Left ventricle myocardium superior (tissue), 1 donor: ENCODE measurements at regions not wholly inside any gene's neighbourhood (a gene's known extent, or its start where the extent isn't known, plus 50 kb on each side); places are given as distances from the start of the nearest gene placed in this dataset.

ENCODE experiments used
- ATAC-seq: fragments of 200-7000 bp; cut with Tn5 transposase; one replicate; pipeline ENCODE4 v1.9.1; 2020; ENCODE audit warnings: mild to moderate bottlenecking, moderate library complexity
- DNase-seq: peaks from one replicate; pipeline ENCODE4 v3.0.0-alpha.2; 2020
- intact Hi-C: fragments of 100-400 bp; cut with micrococcal nuclease; formaldehyde crosslinking; loops from one replicate; pipeline ENCODE4 v1.11.0; 2022
- donor health status: DM: no; HTN: yes; CAD: no; lungs with severe emphysema.

DNA sequence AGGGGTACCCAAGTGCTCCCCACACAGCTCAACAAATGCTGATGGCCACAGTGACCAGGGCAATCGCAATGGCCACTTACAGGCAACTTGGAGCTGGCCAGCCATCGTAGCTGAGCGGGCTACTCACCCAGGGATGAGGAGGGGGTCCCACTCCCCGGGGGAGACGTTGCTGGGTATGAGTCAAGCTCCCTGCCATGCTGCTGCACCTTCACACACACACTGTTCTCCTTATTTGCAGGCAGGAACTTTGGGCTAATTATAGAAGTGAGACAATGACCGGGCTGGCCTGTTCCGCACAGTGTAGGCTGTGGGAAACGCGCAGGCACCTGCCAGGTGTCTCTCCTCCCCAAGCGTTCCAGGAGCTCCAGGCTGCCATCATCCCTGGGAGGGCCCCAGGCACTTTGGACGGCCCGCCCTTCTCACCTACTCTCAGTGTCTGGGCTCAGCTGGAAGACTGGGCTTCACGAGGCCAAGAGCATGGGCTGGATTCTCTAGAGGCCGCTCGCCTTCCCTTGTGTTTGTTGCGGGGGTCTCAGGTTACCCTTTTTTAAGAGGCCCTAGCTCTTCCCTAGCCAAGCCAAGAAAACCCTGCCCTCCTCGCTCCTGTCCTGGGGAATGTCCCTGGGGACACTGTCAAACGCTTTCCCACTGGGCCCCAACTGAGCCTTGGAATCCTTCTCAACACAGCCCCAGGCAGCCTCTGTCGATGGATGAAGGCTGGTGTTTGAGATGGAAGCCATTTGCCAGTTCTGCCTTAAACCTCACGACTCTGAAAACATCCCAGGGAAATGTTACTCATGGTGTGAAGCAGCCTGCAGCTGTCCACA is 73.0 kb downstream of the RTL6 start:
- DNase-seq = no peak
- peak; percentile 91 for ATAC-seq
- intact Hi-C loops = no loop called here

DNA sequence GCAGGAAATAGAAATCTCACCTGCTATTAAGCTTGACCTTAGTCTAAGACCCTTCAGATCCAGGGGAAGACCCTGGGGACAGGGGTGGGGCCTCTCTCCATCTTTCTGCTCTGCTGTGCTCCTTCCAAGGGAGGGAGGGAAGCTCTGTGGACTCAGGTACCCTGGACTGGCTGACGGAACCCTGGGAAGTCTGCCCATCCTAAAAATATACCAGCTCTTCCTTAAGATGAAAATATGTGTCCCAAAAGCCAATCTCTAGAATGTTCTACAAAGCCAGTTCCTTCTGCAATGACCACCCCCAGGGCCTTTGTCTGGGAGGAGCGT is 73.7 kb downstream of the RTL6 start:
- intact Hi-C loops = no loop called here
- DNase-seq (no peak), ATAC-seq (peak; percentile 70)

DNA sequence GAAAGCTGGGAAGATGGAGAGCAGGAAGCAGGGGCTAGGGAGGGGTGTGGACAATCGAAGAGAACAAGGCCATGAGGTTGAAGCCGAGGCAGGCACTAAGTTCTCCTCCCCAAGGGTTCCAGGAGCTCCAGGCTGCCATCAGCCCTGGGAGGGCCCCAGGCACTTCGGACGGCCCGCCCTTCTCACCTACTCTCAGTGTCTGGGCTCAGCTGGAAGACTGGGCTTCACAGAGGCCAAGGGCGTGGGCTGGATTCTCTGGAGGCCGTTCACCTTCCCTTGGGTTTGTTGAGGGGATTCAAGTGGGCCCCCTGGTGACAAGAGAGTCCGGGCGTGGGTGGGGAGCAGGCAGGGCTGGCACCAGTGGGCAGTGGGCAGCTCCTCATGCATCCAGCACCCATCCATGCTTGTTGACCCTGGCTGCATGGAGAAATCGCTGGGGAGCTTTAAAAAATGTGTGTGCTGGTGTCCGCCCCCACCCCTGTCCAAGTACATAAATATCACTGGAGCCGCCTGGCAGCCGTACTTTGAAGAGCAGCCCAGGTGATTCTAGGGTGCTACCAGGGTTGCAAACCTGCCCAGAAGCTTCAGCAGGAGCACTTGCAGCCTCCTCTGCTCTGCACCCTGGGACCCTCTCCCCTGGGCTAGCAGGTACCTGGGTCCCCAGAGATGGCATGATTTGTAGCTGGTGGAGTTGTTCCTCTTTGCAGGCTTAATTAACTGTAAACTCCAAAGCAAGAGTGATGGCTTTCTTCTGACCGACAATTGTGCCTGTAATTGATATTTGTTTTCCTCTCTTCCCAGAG is 74.3 kb downstream of the RTL6 start:
- intact Hi-C loops = no loop called here
- ATAC-seq = no peak
- DNase-seq = no peak

DNA sequence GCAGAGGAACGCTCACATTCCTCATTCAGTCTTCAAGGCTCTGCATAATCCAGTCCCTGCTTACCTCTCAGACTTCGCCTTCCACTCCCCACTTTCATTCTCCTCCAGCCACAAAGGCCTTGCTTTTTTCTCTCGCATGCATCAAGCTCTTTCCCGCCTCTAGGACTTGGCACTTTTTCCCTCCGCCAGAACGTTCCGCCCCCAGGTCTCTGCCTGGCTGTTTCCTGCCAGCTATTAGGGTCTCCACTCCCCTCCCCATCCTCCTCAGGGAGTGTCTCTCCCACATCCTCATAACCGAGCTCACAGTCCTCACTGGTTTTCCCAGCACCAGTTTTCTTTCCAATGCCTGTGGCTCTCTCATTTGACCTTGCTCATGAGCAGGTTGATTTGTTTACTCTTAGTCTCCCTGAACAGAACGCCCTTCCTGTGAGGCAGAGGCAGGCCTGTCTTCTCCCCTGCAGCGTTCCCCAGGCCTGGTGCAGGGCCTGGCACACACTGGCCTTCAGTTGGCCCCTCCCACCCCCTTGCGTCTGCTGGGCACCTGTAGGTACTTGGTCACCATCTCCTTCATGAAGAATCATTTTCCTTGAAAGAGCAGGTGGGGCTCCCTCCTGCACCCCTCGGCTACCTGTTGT is 75.2 kb downstream of the RTL6 start:
- DNase-seq = no peak
- intact Hi-C loops = no loop called here
- ATAC-seq = no peak

DNA sequence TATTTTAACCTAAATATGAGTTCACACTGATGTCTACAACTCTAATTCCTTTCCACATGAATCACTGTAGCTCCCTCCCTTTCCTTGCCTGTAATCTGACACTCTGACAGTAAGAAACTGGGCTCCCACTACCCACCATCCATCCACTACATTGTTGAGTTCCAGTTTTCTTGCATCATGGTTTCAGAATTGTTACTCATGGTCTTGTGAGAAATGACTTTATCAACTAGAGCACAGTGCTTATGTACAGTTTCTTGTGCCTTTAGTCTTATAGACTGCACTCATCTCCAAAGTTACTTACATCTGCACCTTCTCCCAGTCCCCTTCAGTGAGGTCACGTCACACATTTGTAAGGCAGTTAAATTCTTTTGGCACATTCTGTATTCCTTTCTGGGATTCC is 78.6 kb downstream of the RTL6 start:
- intact Hi-C loops = no loop called here
- no peak for DNase-seq
- no peak for ATAC-seq

DNA sequence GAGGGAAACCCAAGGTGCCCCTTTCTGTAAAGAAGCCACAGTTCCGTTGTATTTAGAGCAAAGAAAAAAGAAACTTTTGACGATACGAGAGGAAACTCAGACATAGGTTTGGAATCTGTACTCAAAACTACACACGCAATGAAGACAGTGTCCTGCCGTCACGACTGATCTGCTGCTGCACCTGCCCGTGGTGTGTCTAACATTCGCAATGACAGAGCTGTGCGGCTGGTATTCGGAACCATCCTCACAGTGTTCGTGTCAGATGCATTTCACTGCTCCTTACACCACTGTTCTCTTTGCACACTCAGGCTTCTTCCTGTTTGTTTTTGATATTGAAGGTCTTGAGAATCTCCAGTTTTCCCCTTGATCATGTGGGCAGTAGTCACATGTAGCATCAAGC is 84.8 kb downstream of the RTL6 start:
- DNase-seq = no peak
- ATAC-seq = no peak
- intact Hi-C loops = no loop called here

DNA sequence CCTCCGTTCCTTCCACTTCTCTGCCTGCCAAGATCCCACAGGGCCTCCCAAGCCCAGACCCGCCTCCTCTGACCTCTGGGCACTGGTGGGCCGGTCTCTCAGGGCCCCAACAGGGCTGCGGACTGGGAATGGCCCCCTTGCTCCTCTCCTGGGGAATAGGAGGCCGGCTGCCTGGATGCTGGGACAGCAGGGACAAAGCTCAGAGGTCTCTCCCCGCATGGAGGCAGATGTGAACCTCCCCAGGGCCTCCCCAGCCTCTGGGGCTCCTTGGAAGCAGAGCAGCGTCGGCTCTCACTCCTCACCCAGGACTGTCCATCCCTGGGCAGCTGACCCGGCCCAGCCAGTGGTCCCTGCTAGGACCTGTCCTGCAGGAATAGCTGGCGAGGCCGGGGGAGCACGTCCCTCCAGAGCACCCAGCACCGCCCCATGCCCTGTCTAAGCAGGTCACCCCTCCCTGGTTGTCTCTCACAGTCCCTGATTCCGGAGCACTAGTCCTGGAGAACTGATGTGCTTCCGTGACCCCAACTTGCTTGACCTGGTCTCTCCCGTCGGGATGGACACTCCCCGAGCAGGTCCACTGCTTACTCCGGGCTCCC is 85.8 kb downstream of the RTL6 start:
- DNase-seq = no peak
- intact Hi-C loops = no loop called here
- no peak for ATAC-seq

DNA sequence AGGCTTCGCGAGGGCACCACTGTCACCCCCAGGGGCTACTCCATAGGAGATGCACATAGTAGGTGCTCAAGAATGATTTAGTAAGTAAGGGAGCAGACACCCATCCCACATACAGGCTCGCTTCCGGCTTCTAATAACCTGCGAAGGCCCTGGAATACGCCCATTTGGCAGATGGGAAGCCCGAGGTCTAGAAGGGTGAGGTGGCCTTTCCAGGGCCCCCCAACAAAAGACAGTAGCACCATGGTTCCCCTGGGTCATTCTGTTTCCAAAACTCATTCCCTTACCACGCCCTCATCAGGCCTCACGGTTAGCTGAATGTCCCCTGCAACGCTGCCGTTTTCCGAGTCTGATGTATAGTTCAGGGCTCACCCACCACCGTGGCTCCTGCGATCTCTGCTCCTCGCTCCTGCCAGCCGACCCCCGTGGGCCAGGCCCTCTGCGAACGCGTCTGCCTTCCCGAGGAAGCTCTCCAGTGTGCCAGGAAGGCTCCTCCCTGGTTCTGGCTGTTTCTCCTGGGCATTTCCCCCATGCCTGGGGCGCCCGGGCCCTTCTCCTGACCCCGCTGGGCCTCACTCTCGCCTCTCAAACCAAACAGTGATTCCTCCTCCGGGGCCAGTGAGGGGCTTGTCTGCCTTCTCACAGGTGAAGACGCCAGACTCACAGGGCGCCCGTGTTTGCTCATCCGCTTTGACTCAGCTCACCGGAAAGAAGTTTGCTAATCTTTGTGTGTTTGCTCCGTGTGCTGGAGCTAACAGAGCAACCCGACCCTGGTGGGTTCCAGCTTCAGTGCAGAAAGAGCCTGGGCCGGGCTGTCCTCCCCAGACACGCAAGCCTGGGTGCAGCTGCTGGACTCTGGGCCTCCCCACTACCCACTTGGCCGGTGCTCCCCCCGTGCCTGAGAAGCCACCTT is 86.6 kb downstream of the RTL6 start:
- no peak for ATAC-seq
- no peak for DNase-seq
- intact Hi-C loops = no loop called here

DNA sequence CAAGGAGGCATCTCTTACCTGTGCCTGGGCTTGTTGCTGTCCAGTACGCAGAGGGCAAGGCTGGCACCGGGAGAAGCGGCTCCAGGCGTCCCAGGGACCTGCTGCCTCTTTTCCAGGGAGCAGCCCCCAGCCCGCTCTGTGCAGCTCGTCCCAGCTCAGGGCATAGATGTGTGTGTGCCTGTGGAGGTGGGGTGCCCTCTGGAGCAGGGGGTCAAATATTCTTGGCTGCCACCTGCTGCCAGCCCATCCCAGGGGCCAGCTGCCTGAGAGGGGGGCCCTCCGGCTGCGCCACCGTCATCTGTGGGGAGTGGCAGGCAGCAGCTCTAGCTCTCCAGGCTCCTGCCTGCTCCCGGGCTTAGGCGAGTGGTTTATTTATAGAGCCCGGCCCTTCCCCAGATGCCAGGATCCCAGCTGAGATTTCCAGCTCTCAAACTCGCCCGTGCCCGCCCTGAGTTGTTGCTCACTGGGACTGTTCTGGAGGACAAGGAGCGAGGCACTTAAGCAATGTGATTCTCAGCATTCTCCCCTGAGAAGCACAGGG is 87.5 kb downstream of the RTL6 start:
- intact Hi-C loops = no loop called here
- peak; percentile 92 for ATAC-seq
- DNase-seq = peak; percentile 70

DNA sequence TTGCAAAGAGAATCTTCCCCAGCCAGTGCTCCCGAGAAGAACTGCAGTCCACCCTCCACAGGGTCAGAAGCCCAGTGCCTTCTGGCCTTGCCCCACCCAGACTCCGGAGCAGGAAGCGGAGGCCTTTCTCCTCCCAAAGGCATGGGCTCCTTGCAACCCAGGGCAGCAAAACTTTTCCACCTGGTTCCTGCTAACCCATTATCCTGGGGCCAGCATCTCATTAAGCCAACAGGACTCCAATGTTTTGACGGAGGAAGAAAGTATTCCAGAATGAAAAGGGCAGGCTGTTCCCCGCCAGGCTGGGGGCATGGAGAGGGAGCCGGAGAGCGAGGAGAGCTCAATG is 88.1 kb downstream of the RTL6 start:
- intact Hi-C loops = no loop called here
- no peak for DNase-seq
- no peak for ATAC-seq

DNA sequence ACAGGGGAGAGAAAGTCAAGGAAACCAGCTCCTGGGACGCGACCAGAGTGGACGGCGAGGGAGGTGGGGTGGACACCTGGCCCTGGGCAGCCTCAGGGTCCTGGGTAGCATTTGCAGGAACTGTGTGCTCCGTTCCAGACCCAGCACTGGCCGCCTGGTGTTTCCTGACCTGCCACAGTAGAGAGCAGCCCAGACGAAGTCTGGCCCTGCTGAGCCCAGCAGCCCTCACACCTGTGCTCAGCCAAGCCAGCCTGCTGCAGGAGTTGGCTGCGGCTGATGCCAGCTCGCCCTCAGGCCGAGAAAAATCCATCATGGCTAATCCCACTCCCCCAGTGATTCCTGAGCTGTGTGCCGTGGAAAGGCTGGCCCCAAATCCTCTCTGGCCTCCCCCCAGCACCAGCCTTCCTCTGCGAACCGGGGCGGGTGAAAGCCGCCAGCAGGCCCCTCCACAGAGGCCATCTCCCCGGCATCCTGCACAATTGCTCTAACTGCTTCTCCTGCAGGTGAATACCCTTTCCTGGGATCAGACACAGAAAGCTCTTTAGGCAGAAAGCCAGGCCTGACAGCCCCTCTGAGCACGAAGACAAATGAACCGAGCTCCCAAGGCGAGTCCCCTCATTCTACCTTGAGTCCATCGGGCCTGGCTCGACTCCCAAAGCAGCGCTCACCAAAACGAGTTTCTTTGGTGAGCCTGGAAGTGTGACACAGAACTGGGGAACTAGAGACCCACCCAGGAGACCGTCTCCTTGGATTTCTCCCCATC is 88.6 kb downstream of the RTL6 start:
- ATAC-seq (no peak), DNase-seq (no peak)

DNA sequence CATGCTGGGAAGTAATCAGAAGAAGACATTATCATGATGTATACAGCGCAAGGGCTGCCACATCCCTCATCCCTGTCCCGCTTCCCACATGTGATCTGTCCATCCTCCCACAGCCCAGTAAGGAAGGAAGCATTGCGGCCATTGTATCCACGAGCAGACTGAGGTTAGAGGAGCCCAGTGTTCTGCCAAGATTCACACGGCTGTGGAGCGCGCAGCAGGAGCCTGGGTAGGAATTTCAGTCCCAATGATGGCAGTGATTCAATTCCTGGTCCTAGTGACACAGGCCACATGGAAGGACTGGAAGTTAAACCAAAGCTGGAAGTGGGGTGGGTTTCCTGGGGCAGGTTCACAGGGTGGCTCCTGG is 89.2 kb downstream of the RTL6 start:
- ATAC-seq (no peak), DNase-seq (no peak)
- intact Hi-C loops = no loop called here

More for the DNA sequence above, 88.6 kb downstream of the RTL6 start:
- intact Hi-C loops = no loop called here

DNA sequence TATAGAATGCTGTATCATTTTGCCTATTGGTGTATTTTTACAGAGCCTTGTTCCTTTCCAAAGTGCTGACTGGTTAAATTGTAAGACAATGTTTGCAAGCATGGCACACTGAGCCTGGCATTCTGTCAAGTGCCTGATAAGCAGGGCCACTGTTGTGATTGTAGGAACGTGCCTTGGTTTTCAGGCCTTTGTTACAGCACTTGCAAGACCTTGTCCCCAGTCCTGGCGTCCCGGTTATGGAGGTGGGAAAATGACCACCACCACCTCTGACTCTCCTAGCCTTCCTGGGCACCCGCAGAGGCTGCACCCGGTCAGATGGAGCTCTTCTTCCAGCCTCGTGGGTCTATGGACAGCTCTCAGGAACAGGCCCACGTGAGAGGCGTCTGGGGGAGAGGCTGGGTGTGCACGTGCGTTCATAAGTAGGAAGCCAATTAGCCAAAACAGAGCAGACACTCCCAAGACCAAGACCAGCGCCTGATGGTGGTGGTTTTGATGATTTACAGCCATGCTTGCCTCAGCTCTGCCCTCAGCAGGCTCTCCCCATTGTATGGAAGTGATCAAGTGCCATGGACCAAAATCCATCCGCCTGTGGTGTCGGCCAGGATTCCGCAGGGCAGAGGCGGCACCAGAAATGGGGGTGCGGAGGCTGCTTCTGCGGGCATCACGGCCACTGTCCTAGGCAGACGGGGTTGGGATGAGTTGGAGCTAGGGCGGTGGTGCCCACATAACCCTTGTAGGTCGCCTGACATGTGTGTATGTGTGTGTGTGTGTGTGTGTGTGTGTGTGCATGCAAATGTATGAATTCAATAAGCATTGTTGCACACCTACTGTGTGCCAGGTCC is 89.8 kb downstream of the RTL6 start:
- DNase-seq (peak; percentile 55), ATAC-seq (peak; percentile 39)
- intact Hi-C loops = no loop called here

DNA sequence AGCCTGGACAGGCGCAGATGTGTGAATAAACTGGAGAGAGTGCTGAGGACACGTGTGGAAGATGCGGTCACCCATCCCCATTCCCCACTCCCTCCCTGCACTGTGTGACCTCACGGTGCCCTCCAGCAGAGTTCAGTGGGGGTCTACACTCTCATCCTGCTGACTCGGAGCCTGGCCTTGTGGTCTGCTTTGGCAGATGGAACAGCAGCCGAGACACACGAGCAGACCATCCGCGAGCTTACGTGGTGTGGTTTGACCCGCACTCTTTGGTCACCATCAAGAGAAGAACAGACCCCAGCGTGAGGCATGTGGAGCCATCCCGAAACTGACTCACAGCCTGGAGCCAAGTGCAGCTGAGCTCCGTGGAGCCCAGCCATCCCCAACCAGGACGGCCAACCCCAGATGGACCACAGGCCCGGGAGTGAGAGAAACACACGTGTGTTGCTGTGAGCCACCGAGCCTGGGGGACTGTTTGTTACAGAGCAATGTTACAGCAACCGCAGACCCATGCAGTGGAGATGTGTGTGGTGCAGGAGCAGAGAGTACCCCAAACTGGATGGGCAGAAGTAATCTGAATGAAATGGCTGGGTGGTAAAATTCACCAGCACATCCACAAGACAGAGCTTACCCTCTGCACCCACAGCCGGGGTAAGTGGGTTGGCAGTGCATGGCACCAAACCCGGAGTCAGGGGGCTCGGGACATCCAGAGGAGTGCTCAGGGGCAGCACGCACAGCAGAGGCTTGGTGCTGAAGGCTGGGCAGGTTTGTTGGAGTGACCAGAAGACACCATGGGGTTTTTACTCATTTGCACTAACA is 90.7 kb downstream of the RTL6 start:
- DNase-seq (peak; percentile 17), ATAC-seq (no peak)
- intact Hi-C loops = no loop called here

DNA sequence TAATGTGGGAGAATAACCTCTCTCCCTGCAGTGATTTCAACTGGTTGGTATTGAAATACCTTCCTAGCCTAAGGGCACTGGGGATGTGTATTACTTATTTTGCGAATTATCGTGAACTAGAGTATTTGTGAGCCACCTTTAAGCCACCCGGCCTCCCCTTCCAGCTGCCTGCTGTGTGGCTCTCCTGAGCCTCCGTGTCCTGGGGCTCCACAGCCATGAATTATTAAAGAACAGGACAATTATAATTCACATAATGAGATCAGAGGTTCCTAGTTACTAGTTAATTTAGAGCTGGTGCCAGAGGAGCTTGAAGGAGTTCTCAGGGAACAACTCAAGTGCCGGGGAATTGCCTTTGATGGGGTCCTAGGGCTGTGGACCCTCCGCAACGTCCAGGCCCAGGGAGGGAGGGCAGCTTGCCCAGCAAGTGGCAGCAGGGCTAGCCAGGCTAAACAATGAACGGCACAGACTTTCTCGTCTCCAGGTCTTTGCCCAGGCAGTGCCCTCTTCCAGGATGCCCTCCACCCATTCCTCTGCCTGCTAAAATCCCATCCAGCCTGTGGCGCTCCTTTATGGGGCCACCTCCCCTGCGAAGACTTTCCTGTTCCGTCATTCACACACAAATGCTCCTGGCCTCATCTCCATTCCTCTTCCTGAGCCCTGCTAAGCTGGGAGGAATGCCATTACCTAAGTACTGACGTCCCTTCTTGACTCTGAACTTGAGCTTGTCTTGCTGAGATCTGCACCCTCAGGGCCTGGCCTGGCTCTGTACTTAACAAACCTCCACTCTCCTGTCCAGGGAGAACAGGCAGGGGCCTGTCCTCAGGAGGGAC is 91.5 kb downstream of the RTL6 start:
- intact Hi-C loops = no loop called here
- ATAC-seq (no peak), DNase-seq (peak; percentile 10)

DNA sequence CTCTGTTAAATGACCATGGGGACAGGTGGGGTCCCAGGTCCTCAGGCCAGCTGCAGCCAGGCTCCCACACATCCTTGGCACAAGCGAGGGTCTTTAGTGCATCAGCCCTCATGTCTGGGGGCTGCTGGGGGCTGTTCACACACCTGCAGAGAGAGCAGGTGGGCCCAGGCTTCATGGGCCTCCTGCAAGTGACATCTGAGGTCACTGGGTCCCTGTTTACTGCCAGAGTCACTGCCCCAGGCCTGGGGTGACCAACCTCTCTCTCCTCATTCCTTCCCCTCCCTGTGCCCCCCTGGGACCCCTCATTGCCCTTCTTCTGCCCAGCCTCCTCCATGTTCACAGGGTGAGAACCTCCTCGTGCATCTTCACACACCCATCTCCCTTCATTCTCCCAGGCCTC is 92.4 kb downstream of the RTL6 start:
- no peak for ATAC-seq
- intact Hi-C loops = no loop called here
- peak; percentile 5 for DNase-seq
